OCI-LY7 (cell line): ENCODE measurements at regions not wholly inside any gene's neighbourhood (a gene's known extent, or its start where the extent isn't known, plus 50 kb on each side); places are given as distances from the start of the nearest gene placed in this dataset.

Experiments used
- EZH2phosphoT487 ChIP-seq: fragments of 200-600 bp; sonication (generic); IDR thresholded peaks from 2 replicates; pipeline ENCODE4 v1.6.1; 2018; ENCODE audit warnings: low read depth, borderline replicate concordance, mild to moderate bottlenecking, mixed run types, antibody characterized with exemption, low read length, moderate library complexity, mixed read lengths
- TF ChIP-seq, protein P1 (sequence below): fragments of 200-600 bp; sonication (generic); conservative IDR thresholded peaks from 2 replicates; pipeline ENCODE4 v1.5.1; 2014; ENCODE audit warnings: mild to moderate bottlenecking, antibody characterized with exemption, low read length, moderate library complexity, mixed read lengths

DNA sequence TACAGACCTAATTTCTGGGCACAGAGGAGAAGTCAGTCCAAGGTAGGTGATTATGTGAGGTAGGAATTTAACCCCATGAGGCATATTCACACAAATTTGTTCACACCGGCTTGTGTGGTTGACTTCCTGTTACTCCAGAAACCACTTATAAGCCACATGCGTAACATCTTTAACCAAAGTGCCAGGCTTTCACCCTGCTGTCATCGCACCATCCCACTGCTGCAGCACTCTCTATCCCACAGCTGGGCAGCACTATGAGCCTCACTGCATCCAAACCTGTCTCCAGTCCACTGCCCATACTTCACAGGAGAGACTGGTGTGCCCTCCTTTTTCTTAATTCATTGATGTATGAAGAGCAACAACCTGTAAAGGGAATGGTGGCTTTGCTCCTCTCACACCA, 128.2 kb upstream of the ARGLU1 start:
- TF ChIP-seq, protein P1, sequence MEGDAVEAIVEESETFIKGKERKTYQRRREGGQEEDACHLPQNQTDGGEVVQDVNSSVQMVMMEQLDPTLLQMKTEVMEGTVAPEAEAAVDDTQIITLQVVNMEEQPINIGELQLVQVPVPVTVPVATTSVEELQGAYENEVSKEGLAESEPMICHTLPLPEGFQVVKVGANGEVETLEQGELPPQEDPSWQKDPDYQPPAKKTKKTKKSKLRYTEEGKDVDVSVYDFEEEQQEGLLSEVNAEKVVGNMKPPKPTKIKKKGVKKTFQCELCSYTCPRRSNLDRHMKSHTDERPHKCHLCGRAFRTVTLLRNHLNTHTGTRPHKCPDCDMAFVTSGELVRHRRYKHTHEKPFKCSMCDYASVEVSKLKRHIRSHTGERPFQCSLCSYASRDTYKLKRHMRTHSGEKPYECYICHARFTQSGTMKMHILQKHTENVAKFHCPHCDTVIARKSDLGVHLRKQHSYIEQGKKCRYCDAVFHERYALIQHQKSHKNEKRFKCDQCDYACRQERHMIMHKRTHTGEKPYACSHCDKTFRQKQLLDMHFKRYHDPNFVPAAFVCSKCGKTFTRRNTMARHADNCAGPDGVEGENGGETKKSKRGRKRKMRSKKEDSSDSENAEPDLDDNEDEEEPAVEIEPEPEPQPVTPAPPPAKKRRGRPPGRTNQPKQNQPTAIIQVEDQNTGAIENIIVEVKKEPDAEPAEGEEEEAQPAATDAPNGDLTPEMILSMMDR, result no peak
- TF ChIP-seq EZH2phosphoT487, result no peak
